HG02763 (cell line): ENCODE measurements at regions not wholly inside any gene's neighbourhood (a gene's known extent, or its start where the extent isn't known, plus 50 kb on each side); places are given as distances from the start of the nearest gene placed in this dataset.
"Not testable (repeated sequence)": the region's sequence is repeated elsewhere in the genome, so short reads cannot be mapped to it uniquely, and the experiment has no call there.

Source experiments
- ATAC-seq: cut with Tn5 transposase; IDR thresholded peaks from one replicate; pipeline ENCODE4 v1.9.1; 2021; ENCODE audit warnings: mild to moderate bottlenecking, moderate library complexity; ENCODE audit not compliant: unreplicated experiment

DNA sequence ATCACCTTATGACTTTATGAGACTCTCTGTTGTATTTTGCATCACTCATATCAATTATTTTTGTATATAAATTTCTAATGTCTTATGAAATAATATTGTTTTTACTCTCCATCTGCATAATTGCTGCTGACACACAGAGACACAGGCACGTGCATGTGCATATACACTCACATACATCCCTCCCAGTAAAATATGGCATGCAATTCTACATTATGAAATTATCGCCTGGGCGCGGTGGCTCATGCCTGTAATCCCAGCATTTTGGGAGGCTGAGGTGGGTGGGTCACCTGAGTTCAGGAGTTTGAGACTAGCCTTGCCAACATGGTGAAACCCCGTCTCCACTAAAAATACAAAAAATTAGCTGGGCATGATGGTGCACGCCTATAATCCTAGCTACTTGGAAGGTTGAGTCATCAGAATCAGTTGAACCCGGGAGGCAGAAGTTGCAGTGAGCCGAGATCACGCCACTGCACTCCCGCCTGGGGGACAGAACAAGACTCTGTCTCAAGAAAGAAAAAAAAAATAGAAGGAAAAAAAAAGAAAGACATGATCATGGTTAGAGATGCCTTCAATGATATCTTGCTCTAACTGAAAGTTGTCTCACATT lies 96.7 kb upstream of the LUZP2 start:
- no peak for ATAC-seq

DNA sequence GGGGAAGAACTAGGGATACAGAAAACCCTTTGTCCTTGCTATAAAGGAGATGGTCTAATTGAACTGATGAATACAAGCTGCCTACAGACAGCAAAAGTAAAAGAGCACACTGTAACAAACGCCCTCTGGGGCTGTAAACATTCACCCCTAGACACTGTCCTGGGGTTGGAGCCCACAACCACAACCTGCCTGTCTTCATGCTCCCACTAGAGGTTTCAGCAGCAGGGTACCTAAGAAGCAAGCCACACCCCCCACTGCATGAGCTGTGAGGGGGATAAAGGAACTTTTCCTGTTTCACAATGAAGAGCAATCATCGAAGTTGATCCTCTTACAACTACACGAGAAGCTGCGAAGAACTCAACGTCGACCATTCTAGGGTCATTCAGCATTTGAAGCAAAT lies 90.5 kb upstream of the LUZP2 start:
- no peak for ATAC-seq

GRCh38 chr11:24406980-24407379 lies 89.9 kb upstream of the LUZP2 start:
- ATAC-seq, result no peak

DNA sequence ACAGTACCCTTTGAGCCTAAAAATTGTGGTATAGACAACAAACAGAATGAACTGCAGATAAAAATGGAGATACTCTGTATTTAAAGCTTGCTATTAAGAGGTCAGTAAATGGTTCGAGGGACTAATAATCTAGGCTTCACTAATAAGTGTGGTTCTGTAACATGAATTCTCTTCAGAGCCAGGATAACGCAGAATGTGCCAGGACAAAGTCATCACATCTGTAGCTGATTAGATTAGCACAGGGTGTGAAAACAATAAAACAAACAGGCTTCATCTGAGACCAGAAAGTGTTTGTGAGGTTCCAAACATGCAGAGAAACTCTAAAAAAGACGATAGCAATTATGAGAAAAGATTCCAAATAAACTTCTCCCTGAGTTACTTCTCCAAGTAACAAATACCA lies 89.1 kb upstream of the LUZP2 start:
- no peak for ATAC-seq

DNA sequence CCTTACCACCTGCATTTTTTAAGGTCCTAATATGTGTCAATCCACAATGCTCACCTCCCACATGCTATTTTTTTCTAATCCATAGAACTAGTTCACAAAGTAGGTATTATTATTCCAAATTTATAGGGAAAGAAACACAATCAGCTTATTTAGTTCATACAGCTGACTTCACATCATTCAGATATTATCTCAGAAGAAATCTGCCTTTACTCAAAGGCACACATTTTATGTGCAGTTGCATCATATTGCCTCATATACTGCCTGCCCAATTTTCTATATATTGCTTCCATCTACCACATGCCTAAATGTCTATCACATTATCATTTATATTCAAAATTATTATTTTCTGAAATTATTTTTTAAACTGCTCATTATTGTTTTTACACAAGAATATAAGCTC lies 88.7 kb upstream of the LUZP2 start:
- ATAC-seq, result no peak

GRCh38 chr11:24411791-24412190 lies 85.1 kb upstream of the LUZP2 start:
- ATAC-seq, result no peak

DNA sequence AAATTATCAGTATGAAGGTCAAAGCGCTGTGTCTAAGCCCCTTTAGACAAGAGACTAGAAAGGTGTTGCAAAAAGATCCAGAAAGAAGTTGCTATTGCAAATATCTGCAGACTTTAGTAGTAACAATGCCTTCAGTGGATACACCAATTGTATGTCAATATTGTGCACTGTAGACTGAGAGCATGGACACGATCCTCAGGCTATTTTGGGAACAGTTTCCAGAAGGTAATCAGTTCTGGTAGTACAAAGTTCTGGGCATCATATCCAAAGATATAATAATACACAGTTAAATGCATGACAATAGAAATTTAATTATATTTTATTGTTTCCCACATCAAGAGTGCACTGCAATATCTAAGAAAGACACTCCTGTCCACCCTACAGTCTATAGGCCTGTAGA lies 84.1 kb upstream of the LUZP2 start:
- no peak for ATAC-seq

DNA sequence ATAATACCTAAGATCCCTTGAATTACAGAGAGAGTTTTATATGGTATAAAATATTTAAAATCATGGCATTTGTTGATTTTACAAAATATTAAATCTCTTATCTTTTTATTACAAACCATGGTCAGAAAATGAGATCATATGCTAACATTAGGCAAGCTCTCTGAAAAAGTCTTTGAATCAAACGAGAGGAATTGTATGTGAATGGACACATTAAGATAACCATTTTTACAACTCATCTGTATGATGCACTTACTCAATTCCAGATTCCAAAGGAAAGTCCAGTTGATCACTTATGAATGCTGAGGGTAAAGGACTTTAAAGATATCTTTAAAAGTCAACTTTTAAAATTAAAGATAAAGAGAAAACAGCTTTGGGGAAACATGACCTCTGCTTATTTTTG lies 83.5 kb upstream of the LUZP2 start:
- no peak for ATAC-seq

DNA sequence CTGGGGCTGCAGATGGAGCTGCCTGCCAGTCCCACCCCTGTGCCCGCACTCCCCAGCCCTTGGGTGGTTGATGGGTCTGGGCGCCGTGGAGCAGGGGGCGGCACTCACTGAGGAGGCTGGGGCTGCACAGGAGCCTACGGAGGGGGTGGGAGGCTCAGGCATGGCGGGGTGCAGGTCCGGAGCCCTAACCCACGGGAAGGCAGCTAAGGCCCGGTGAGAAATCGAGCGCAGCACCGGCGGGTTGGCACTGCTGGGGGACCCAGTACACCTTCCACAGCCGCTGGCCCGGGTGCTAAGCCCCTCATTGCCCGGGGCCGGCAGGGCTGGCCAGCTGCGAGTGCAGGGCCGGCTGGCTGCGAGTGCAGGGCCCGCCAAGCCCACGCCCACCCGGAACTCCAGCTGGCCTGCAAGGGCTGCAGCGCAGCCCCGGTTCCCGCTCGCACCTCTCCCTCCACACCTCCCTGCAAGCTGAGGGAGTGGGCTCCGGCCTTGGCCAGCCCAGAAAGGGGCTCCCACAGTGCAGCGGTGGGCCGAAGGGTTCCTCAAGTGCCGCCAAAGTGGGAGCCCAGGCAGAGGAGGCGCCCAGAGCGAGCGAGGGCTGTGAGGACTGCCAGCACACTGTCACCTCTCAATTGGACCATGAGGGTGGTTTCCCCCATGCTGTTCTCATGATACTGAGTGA lies 80.8 kb upstream of the LUZP2 start:
- ATAC-seq, result not testable (repeated sequence)

GRCh38 chr11:24421766-24422165 lies 75.1 kb upstream of the LUZP2 start:
- no peak for ATAC-seq

GRCh38 chr11:24422376-24422775 lies 74.5 kb upstream of the LUZP2 start:
- no peak for ATAC-seq

DNA sequence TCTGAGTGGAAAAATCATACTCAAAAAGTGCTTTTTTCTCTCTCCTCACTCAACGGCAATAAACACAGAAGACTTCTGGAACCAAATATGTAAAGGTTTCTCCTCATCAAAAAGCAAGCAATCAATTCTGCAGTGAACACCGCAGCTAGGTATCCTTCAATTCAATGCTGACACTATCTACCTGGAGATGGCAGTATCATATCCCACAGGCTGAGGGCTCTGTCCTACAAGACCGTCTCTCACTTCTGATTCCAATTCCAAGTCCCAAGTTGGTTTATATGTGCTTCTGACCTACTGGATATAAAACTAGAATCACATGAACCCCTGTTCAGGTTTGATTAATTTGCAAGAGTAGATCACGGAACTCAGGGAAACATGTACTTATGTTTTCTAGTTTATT lies 59.7 kb upstream of the LUZP2 start:
- no peak for ATAC-seq
